ENCODE measurements at regions not wholly inside any gene's neighbourhood (a gene's known extent, or its start where the extent isn't known, plus 50 kb on each side); places are given as distances from the start of the nearest gene placed in this dataset.

DNA sequence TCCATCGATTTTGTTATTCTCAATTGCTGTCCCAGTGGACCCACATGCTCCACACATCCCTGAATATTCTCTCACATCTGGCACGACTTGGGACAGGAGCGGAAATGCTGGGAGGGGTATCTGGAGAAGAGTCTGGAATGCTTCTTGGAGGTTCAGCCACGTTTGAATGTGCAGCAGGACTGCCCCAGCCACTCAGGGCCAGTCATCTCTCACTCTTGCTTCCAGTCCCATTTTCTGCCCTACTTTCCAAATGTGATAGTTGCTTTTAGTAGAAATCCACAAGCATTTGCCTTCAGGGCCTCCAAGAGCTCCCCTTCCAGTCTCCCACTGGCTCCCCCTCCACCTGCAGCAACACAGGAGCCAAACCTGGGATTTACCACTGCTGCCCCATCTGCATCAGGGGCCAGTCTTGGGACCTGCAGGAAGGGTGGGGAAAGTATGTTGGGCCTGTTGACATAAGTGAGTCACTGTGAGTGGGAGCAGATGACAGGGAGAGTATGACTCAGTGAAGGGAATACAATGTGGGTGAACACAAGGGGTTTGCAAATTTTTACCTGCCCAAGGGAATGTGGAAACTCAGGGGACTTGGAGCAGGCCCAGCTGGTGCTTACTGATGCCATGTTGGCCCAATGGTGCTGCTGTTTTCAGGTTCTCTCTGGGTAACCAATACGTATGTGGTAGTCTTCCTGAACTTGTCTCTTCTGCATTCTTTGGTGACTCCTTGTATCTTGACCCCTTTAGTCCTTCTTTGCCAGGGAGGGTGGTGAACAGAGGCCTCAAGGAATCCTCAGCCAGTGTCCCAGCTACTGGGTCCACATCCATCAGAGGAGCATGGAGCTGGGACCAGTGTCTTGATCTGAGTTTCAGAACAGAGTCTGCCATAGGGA is 78.8 kb upstream of the CRHR1 start:
- no peaks in the 10 kb centered on the region for H3K36me3 ChIP-seq
- no peaks in the 10 kb centered on the region for H3K9me3 ChIP-seq (ENCODE audit: severe bottlenecking)
- H3K4me3 ChIP-seq (ENCODE audit: low read depth, low read length), result no peak overlapping the region
- H3K27me3 ChIP-seq (ENCODE audit: insufficient read depth, low read depth, severe bottlenecking), result no peaks in the 10 kb centered on the region
- DNase-seq, result no peak
- no peak overlapping the region for H3K27ac ChIP-seq
- TF ChIP-seq, protein P1, sequence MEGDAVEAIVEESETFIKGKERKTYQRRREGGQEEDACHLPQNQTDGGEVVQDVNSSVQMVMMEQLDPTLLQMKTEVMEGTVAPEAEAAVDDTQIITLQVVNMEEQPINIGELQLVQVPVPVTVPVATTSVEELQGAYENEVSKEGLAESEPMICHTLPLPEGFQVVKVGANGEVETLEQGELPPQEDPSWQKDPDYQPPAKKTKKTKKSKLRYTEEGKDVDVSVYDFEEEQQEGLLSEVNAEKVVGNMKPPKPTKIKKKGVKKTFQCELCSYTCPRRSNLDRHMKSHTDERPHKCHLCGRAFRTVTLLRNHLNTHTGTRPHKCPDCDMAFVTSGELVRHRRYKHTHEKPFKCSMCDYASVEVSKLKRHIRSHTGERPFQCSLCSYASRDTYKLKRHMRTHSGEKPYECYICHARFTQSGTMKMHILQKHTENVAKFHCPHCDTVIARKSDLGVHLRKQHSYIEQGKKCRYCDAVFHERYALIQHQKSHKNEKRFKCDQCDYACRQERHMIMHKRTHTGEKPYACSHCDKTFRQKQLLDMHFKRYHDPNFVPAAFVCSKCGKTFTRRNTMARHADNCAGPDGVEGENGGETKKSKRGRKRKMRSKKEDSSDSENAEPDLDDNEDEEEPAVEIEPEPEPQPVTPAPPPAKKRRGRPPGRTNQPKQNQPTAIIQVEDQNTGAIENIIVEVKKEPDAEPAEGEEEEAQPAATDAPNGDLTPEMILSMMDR (IDR thresholded peaks at IDR 0.05; ENCODE audit: low read depth, low read length), result no peak

DNA sequence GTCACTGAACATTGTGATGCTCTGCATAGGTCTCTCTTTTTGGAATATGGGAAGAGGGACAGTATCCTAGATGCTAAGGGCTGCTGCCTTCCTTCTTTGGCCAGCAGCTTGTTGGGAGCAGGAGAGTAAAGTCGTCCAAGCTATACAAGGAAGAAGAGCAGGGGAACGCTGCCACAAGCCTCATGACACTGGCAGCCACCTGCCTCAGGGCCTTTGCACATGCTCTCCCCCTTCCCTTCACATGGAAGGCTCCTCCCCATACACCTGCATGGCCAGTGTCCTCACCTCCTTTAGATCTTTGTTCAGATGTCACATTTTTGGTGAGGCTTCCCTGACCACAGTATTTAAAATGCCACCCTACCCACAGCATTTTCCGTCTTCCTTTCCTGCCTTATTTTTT is 78.1 kb upstream of the CRHR1 start:
- no peak for DNase-seq
- H3K36me3 ChIP-seq, result no peaks in the 10 kb centered on the region
- H3K27me3 ChIP-seq (ENCODE audit: insufficient read depth, low read depth, severe bottlenecking), result no peaks in the 10 kb centered on the region
- no peaks in the 10 kb centered on the region for H3K9me3 ChIP-seq (ENCODE audit: severe bottlenecking)
- TF ChIP-seq, protein P1 (IDR thresholded peaks at IDR 0.05; ENCODE audit: low read depth, low read length), result no peak
- no peak overlapping the region for H3K4me3 ChIP-seq (ENCODE audit: low read depth, low read length)
- no peak overlapping the region for H3K27ac ChIP-seq

DNA sequence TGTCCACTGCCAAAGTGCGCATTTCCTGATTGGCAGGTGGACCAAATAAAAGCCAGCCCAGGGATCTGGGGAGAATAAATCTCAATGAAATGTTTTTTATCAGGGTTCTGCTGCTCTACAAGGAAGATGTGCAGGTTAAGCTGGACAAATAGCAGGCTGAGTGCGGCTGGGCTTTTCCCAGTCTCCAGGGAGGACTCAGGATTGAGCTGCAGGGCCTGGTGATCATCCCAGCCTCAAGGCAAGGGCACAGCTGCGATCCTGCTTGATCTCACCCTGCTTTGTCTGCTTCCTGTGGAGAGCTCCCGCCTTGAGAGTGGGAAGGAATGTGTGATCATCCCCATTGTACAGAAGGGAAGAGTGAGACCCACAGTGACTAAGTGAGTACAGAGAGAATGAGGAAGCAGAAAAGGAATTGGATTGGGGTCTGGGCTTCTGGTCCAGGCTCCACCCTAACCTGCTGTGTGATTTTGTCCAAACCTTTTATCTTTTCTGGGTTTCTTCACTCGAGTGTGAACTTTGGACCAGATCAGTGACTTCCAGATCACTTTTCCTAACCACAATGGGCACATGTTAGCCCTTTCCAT is 75.3 kb upstream of the CRHR1 start:
- DNase-seq, result no peak
- H3K27ac ChIP-seq, result no peak overlapping the region
- no peaks in the 10 kb centered on the region for H3K9me3 ChIP-seq (ENCODE audit: severe bottlenecking)
- TF ChIP-seq, protein P1 (IDR thresholded peaks at IDR 0.05; ENCODE audit: low read depth, low read length), result no peak
- H3K4me3 ChIP-seq (ENCODE audit: low read depth, low read length), result no peak overlapping the region
- no peaks in the 10 kb centered on the region for H3K36me3 ChIP-seq
- H3K27me3 ChIP-seq (ENCODE audit: insufficient read depth, low read depth, severe bottlenecking), result no peaks in the 10 kb centered on the region

DNA sequence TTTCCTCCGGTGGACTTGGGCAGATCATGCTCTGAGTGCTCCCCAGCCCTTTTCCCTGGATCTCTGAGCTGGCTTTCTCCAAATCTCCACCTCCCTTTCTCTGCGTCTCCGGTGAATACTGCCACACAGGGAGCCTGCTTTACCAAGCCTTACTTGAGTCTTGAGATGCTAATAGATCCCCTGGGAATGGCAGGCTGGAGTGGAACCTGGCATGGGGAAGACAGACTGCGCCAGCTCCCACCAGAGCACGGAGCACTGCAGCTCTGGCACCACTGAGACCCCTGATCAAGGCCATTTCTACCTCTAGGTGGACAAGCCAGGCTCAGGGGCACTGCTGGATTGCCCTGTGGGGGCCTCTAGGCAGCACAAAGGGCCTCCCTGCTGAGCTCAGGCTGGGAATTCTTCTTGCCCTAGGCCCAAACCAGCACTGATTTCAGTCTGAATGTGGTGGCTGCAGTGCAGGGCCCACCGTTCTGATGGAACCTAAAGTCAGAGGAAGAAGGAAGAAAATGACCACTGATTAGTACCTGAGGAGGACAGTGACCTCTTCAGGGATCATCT is 74.3 kb upstream of the CRHR1 start:
- no peak for DNase-seq
- no peaks in the 10 kb centered on the region for H3K27me3 ChIP-seq (ENCODE audit: insufficient read depth, low read depth, severe bottlenecking)
- no peaks in the 10 kb centered on the region for H3K36me3 ChIP-seq
- no peak overlapping the region for H3K4me3 ChIP-seq (ENCODE audit: low read depth, low read length)
- H3K9me3 ChIP-seq (ENCODE audit: severe bottlenecking), result peaks cover under 1% of the 10 kb centered on the region
- H3K27ac ChIP-seq, result no peak overlapping the region
- TF ChIP-seq, protein P1 (IDR thresholded peaks at IDR 0.05; ENCODE audit: low read depth, low read length), result no peak

DNA sequence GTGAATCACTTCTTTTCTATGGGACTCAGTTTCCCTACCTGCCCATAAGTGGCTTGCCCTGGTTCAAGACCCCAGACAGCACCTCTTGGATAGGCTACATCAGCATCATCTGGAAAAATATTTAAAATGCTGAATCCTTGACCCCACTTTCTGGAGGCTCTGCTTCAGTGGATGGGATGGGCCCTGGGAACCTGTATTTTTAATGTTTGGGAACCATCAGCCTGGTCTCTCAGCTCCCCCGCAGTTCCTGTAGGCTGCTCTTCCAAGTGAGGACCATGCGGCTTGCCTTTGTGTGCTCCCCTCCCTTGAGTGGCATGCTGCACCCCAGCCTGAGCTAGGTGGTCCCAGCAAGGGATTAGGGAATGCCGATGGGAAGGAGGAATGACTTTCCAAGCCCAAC is 68.3 kb upstream of the CRHR1 start:
- Histone ChIP-seq H3K4me3 (ENCODE audit: low read depth, low read length) (no peak overlapping the region), H3K9me3 (ENCODE audit: severe bottlenecking) (peaks cover 6% of the 10 kb centered on the region), H3K36me3 (no peaks in the 10 kb centered on the region), H3K27me3 (ENCODE audit: insufficient read depth, low read depth, severe bottlenecking) (no peaks in the 10 kb centered on the region), H3K27ac (no peak overlapping the region)
- DNase-seq, result no peak
- TF ChIP-seq, protein P1 (IDR thresholded peaks at IDR 0.05; ENCODE audit: low read depth, low read length), result no peak

Data from WERI-Rb-1 (cell line).